Nephron (organoid): ENCODE measurements at regions not wholly inside any gene's neighbourhood (a gene's known extent, or its start where the extent isn't known, plus 50 kb on each side); places are given as distances from the start of the nearest gene placed in this dataset.
"Not testable (repeated sequence)": the region's sequence is repeated elsewhere in the genome, so short reads cannot be mapped to it uniquely, and the experiment has no call there.

Source experiments
- H3K27ac Mint-ChIP-seq, 3 experiments: 2 replicates each; pipeline ENCODE4 v1.8.0; 2020; ENCODE audit warnings: mixed read lengths in 3 of 3, mild to moderate bottlenecking in 2 of 3, moderate library complexity in 1 of 3
- H3K27me3 Mint-ChIP-seq: 2 replicates; pipeline ENCODE4 v1.8.0; 2021; ENCODE audit warnings: low read depth, mild to moderate bottlenecking, moderate library complexity, mixed read lengths
- H3K36me3 Mint-ChIP-seq: 2 replicates; pipeline ENCODE4 v1.8.0; 2020; ENCODE audit warnings: low read depth, mixed read lengths
- H3K4me1 Mint-ChIP-seq: 2 replicates; pipeline ENCODE4 v1.8.0; 2020; ENCODE audit warnings: mixed read lengths
- H3K4me3 Mint-ChIP-seq, 3 experiments: 2 replicates each; pipeline ENCODE4 v1.8.0; 2020; ENCODE audit warnings: mild to moderate bottlenecking in 3 of 3, mixed read lengths in 3 of 3, moderate library complexity in 2 of 3
- H3K9me3 Mint-ChIP-seq: 2 replicates; pipeline ENCODE4 v1.8.0; 2020; ENCODE audit warnings: mixed read lengths
- CTCF ChIP-seq, 3 experiments: fragments of 200-600 bp; sonication (generic); IDR thresholded peaks; one replicate each; pipeline ENCODE4 v1.5.0; 2021; ENCODE audit warnings: antibody characterized with exemption in 3 of 3; ENCODE audit not compliant: unreplicated experiment in 3 of 3

- H3K9me3 Mint-ChIP-seq: peaks cover 3% of the 10 kb centered on the region
- H3K27ac Mint-ChIP-seq: peak overlapping the region in 2 of 3 experiments; percentile 22 to 52
- H3K4me1 Mint-ChIP-seq: peaks cover 73% of the 10 kb centered on the region
- peak overlapping the region in 1 of 3 experiments; percentile 16 for H3K4me3 Mint-ChIP-seq
- peaks cover 23% of the 10 kb centered on the region for H3K27me3 Mint-ChIP-seq
- H3K36me3 Mint-ChIP-seq: no peaks in the 10 kb centered on the region
- no peak for TF ChIP-seq CTCF (IDR thresholded peaks at IDR 0.05; ENCODE audit: unreplicated experiment in 3 of 3)
Measured at GRCh38 chr10:35937546-35937945, 295.4 kb upstream of the FZD8 start.

GRCh38 chr10:35934642-35934995 is 292.5 kb upstream of the FZD8 start:
- peak overlapping the region; percentile 42 to 83 (median 52) for H3K27ac Mint-ChIP-seq
- TF ChIP-seq CTCF (IDR thresholded peaks at IDR 0.05; ENCODE audit: unreplicated experiment in 3 of 3): no peak
- peaks cover 3% of the 10 kb centered on the region for H3K9me3 Mint-ChIP-seq
- H3K36me3 Mint-ChIP-seq: no peaks in the 10 kb centered on the region
- H3K27me3 Mint-ChIP-seq: peaks cover 27% of the 10 kb centered on the region
- H3K4me1 Mint-ChIP-seq: peaks cover 62% of the 10 kb centered on the region
- peak overlapping the region in 1 of 3 experiments; percentile 26 for H3K4me3 Mint-ChIP-seq

- Mint-ChIP-seq H3K27ac (peak overlapping the region; percentile 52 to 83 (median 71)), H3K4me1 (peaks cover 59% of the 10 kb centered on the region), H3K36me3 (no peaks in the 10 kb centered on the region), H3K9me3 (peaks cover 3% of the 10 kb centered on the region), H3K27me3 (peaks cover 26% of the 10 kb centered on the region), H3K4me3 (peak overlapping the region in 1 of 3 experiments; percentile 26)
- TF ChIP-seq CTCF (IDR thresholded peaks at IDR 0.05; ENCODE audit: unreplicated experiment in 3 of 3): no peak
Measured at GRCh38 chr10:35933940-35934641, 292.0 kb upstream of the FZD8 start.

DNA sequence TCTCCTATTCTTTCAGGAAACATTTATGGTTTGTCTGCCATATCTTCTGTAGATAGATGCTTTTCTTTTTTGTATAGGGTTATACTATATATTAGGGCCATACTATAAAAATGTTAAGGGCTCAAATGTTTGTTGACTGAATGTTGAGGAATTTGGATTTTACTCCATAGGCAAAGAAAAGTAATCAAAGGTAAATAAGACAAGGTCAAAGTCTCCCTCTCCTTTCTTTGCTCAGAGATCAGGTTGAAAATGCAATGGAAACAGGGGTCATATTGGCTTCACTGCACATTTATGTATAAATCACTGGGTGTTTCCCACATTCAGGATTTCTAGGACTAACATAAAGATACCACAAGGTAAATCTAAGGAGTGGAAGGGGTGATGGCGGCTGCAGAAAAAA is 291.4 kb upstream of the FZD8 start:
- Mint-ChIP-seq H3K4me3 (no peak overlapping the region), H3K9me3 (peaks cover 3% of the 10 kb centered on the region), H3K36me3 (no peaks in the 10 kb centered on the region), H3K4me1 (peaks cover 65% of the 10 kb centered on the region), H3K27ac (peak overlapping the region in 1 of 3 experiments; percentile 52), H3K27me3 (peaks cover 23% of the 10 kb centered on the region)
- no peak for TF ChIP-seq CTCF (IDR thresholded peaks at IDR 0.05; ENCODE audit: unreplicated experiment in 3 of 3)

- not testable (repeated sequence) for H3K4me3 Mint-ChIP-seq, H3K27ac Mint-ChIP-seq, H3K36me3 Mint-ChIP-seq, H3K9me3 Mint-ChIP-seq
- Mint-ChIP-seq H3K27me3 (peaks cover 20% of the 10 kb centered on the region), H3K4me1 (peaks cover 74% of the 10 kb centered on the region)
Measured at GRCh38 chr10:35929962-35930361, 287.9 kb upstream of the FZD8 start.

- Mint-ChIP-seq H3K27me3 (peaks cover 15% of the 10 kb centered on the region), H3K36me3 (no peaks in the 10 kb centered on the region), H3K4me3 (no peak overlapping the region), H3K4me1 (peaks cover 70% of the 10 kb centered on the region), H3K9me3 (no peaks in the 10 kb centered on the region), H3K27ac (peak overlapping the region in 2 of 3 experiments; percentile 34 to 71)
- TF ChIP-seq CTCF (IDR thresholded peaks at IDR 0.05; ENCODE audit: unreplicated experiment in 3 of 3): no peak
Measured at GRCh38 chr10:35928748-35929147, 286.7 kb upstream of the FZD8 start.
